T-helper 2 cell (primary cell): ENCODE measurements at regions not wholly inside any gene's neighbourhood (a gene's known extent, or its start where the extent isn't known, plus 50 kb on each side); places are given as distances from the start of the nearest gene placed in this dataset.
"Not testable (repeated sequence)": the region's sequence is repeated elsewhere in the genome, so short reads cannot be mapped to it uniquely, and the experiment has no call there.

ENCODE experiments used
- DNase-seq, 5 experiments: peaks; one replicate each; pipeline versions ENCODE4 v3.0.0 to v3.0.0-alpha.2; 2012 to 2022

DNA sequence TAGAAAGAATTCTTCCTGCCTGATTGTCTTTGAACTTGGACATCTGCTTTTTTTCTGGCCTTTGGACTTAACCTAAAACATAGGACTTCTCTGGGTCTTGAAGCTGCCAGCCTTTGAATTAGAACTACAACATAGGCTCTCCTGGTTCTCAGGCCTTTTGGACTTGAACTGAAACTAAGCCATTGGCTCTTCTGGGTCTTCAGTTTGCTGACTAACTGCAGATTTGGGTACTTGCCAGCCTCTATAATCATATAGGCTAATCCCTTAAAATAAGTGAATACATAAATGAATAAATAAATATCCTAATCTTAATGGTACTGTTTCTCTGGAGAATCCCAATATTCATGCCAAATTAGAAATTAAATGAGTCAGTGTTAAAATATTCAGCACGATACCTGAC is 473.4 kb upstream of the PAPPA start:
- no peak for DNase-seq

DNA sequence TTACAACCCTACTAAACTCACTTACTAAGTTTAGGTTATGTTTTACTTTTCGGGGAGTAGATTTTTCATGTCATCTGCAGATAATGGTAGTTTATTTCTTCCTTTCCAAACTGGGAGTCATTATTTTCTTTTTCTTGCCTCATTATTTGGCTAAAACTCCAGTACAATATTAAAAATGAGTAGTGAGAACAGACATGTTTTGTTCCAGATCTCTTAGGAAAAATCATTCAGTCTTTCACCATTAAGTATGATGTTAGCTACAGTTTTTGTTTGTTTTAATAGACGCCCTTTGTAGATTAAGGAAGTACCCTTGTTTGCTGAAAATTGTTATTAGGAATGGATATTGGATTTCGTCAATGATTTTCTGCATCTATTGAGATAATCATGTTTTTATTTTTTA is 472.0 kb upstream of the PAPPA start:
- DNase-seq: no peak

DNA sequence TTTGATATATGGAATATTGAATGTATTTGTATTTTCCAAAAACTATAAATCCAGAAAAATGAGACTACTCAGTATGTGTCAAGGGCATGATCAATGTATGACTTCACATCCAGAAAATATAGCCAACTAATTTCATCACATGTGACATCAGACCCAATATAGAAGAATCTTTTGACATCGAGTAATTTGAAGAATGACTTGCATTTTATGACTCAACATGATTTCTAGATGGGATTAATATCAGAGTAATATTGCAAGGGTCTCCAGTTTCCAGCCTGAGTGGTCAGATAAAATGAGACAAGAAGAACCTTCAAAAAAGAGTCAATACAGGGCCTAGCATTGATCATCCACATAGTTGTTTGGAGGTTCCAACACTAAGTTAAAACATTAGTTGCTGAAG is 467.5 kb upstream of the PAPPA start:
- no peak for DNase-seq

DNA sequence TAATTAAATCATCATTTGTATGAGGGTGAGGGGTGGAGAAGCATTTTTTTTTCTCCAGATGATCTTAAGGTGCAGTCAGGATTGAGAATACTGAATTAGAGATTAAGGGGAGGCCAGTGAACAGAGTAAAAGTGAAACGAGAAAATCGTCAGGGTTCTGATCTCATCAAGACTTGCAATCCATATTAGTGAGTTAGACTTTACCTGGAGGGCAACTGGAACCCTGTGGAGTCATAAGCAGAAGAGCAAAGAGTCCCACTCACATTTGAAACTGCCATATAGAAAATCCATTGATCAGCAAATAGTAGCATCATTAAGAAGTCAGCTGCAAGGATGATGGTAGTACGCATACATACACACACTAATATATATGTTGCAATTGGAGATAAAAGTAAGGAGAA is 466.2 kb upstream of the PAPPA start:
- no peak for DNase-seq

DNA sequence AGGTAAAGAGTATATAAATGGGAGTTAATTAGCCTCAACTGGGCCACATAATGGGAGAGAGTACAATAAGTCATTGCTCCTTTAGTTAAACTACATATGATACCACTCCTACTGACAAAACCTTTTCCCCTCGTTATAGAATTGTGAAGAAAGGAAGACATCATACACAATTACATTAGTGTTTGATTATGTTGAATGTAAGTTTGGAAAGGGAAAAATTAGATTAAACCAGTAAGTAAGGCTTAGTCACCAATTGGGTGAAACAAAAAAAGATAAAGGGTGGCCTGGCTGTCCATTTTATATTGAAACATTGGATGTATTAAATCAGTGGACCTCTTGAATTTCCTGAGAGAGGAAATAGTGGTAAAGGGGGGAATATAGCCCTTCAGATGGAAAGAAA is 464.3 kb upstream of the PAPPA start:
- no peak for DNase-seq

DNA sequence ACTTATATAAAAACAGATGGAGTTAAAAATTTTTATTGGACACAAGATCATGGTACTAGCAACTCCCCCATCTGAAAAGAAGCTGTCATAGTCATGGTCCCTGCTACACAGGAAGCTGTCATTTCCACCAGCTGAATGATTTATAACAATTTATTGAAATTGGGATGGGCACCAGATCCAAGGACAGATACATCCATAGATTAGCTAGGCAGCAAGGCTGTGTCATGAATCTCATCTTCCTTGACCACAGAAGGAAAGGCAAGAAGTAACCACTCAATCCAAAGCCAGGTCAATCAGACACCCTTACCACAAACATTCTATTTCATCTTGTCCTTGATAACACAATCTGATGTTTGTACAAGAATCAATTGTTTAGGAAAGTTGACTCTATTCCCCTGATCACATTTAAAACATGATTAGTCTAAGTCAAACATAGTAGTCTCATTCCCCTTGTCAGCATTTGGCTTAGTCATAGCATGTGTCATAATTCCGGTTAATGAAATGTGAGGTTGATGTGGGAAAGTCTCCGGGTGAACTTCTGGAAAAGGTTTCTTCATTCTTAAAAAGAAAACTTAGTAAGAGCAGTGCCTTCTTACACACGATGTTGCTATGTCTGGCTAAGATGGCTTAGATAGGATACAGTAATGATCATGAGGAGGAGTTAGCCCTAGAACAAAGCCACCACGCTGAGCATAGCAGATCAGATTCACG is 462.6 kb upstream of the PAPPA start:
- no peak for DNase-seq

DNA sequence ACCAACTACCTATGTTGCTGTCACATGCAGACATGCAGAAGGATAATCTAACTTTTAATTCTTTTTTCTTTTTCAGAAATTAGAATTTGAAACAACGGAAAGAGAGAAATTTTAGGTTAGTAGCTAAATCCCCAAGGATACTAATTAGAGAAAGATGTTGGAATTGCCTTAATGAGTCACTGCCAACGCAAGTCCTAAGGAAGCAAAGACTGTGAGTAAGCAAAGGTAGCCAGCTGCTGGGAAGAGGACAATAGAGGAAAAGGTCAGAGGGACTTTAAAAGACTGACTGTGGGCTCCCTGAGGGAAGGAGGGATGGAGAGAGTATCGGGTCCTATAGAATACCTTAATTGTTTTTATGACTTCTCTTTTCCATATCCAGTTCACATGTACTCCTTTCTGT is 461.9 kb upstream of the PAPPA start:
- no peak for DNase-seq

DNA sequence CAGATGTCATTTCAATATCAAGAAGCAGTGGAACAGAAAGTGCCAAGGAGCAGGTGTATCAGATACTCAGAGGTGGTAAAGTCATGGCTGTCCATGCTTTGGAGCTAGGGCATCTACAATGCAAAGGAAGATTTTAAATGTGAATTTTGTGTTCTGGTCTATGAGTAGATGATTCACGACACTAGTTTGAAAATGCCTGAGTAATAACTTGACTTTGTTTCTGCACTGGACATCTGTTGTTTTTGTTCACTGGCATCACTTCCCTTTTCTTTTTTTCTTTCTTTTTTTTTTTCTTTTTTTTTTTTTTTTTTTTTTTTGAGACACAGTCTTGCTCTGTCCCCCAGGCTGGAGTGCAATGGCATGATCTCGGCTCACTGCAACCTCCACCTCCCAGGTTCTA is 460.7 kb upstream of the PAPPA start:
- DNase-seq: not testable (repeated sequence)

DNA sequence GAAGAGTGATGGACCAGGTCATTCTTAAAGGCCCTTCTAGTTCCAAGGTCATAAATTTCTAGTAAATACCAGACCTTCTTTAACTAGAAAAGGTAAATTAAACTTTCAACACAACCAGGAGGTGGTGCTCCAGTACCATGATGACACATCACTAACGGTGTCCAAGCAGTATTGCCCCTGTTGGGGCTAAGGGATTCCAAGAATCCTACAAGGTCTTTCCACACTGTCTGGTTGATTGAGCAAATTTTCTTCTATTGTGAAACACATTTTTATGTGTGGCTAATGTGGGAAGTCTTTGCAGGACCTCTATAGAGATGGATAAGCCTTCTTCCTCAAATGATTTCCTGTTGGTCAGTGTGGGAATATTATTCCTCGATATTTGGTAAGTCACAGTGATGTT is 459.6 kb upstream of the PAPPA start:
- no peak for DNase-seq

DNA sequence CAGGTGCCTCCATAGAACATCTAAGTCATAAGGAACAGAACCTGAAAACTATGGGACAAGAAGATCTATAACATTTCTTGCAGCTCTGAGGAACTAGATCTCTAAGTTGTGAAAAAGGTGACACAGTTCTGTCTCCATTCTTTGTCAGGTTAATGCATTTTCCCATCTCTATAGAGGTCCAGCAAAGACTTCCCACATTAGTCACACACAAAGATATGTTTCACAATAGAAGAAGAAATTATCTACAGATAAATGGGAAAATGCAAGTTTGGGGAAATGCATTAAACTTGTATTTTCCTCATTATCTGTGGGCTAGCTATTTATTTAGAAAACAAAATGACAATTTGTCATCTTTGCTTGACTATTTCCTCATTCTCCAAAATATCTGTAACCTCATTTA is 458.6 kb upstream of the PAPPA start:
- DNase-seq: no peak

DNA sequence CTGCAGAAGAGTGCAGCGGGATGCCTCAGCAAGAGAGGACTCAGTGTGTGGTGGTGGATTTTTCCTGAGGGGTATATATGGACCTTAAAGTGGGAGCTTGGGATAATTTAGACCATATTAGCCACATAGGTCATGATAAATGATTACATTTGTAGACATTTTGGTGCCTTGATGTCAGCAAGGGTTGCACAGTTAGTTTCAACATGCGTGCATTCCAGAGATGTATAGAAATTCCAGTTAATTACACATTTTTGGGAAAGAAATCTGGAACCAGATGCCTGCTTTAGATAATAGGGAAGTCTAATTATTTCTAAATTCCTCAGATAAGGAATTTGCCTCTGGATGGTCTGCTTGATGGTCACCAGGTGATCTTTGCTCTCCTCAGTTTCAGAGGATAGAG is 440.6 kb upstream of the PAPPA start:
- DNase-seq: no peak

DNA sequence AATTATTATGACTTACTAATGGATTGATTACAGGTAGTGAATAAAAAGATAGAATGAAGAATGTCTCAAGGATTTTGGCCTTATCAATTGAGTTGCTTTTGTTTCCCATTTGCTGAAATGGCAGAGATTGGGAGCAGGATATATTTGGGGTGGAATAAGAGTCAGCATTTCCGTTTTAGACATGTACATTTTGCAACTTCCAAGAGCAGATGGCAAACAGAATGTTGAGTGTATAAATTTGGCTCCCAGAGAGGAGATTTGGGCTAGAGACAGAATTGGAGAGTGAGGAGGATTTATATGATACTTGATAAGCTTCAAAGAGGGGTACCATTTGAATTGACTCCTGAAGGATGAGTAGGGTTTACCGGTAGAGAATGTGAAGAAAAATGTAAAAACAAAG is 437.9 kb upstream of the PAPPA start:
- DNase-seq: no peak

DNA sequence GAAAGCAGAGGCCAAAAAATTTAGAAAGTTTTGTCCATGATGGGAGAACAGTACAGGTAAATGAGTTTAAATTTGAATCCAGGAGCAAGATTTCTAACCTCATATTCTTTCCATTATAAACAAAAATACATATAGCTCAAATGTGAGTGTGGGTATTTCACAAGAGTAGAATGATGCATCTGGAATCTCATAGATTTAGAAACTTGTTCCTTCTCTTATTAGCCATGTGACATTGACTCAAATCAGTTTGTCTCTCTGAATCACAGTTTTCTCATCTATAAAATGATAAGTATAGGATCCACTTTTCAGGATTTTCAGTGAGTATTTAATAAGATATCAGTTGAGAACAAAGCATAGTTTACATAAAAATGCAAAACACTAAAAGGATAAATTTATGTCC is 436.3 kb upstream of the PAPPA start:
- no peak for DNase-seq

DNA sequence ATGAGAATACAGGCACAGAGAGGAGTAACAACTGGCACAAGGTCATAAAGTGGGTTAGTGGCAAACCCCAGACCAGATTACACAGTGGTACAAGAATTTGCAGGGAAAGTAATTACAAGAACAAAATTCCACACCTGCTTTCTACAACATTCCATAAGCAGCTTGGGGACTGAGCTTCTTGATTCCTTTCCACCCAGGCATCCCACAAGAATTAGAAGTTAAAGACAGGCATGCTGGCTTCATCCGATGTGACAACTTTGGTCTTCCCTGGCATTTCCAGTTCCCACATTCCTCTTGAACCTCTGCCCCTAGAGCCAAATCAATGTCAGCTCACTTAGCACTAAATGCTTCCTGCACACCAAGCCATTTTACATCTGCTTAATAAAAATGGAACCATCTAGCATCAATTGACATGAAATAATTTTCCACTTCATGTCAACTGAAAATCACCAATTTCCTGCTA is 435.8 kb upstream of the PAPPA start:
- DNase-seq: no peak

DNA sequence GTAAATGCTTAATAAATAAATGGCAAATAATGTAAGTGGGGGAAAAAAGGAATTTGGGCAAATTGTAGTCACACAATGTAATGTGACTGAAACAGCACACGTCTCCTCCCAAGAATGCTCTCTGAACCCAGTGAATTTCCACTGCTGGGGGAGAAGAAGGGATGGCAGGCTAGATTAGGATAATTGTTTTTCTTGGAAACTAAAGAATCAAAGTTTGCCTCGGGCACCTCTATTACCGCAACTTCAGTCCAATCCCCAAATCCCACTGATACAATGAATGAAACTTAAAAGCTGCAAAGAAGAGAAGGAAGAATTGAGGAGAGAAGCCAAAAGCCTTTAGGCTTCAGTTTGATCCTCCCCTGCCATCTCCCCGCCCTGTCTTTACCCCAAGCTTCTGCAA is 423.2 kb upstream of the PAPPA start:
- DNase-seq: no peak

DNA sequence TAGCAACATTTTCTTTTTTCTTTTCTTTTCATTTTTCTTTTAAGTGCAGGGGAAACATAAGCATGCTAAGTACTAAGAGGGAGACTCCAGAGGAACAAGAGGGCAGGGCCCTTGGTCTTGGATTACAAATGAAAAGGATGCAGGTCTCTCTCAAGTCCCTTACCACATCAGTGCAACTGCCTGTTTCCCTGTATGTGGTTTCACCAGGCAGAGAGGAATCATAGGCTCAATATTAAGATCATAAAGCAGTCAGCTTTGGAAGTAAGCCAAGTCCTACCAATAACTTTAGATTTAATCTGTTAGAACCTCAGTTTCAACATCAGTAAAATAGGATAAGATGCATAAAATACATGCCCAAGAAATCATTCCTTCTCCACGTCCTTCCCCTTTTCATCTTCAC is 422.7 kb upstream of the PAPPA start:
- DNase-seq: no peak

DNA sequence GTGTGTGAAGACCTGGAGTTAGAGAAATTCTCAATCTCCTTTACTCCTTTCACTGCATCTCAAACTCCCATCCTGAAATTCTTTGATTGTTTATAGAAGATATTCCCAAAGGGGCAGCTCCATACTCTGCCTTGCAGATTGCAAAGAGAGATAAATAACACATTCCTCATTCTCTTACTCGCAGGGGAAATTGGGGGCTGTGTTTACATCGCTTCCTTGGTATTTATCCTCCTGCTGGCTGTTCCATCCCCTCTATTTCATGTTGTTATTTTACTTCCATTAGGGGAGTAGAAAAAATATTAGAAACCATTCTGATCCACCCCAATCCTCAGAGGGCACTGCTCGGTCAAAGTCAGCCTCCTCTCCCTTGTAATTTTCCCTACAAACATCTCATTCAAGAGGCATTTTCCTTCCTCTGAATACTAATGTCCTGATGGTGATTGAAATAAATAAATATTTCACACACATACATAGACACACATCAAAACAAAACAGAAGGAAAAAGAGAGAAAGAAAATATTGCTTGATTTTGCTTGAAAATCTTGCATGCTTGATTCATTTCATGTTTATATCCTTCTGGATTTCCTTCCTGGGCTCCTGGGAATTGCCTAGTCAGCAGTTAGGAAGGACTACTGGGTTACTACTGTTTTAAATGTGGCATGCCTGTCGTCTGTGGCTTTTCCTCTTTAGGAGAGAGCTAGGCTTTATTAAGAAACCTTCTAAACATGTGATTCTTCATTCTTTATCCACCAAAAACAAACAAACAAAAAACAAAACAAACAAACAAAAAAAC is 420.1 kb upstream of the PAPPA start:
- no peak for DNase-seq

DNA sequence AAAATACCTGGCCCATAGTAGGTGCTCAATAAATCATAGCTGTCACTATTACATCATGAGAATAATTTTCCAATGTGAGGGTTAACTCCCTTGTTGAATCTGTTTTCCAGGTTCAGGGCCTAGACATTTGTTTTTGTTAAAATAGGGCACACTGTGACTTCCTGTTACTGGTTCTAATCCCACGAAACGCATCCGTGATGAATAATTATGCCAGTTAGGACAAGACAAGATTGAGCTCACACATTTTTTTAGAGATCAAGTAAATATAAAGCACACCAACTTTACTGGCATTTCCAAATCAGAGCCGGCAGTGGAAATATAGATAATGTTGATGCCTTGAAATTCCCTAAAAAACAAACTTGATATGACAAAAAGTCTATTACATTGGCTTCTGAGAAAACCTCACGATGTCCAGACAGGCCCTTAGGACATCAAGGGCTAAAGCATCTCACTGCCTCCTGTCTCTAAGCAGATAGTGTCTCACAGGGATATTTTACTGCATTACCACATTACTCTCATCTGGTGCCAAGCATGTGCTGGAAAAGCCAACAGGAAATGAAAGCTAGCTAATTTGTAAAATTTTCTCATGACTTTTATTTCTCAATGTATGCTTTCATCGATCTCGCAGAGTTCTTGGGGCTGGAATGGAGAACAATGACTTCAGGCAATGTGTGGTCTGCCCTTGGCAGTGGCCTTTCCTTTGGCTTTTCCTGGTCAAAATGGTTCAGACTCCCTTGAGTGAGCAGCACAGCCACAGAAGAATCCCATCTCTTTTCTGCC is 414.3 kb upstream of the PAPPA start:
- DNase-seq: no peak

DNA sequence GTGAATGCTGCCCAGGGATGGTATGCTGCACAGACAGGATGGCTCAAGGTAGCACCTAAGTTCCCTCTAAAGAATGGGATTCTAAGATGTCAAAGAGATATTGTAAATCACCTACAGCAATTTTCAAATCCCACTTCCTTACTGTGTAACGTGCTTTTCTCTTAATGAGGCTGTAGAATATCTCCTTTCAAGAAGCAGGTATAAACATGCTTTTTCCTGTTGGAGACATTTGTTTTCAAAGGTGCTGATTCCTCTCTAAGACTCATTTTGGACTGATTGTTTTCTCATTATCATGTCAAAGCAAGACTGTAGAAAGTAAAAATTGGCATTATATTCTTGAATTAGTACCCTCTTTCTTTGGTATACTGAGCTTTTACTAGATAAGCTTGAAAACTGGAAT is 412.6 kb upstream of the PAPPA start:
- DNase-seq: no peak

DNA sequence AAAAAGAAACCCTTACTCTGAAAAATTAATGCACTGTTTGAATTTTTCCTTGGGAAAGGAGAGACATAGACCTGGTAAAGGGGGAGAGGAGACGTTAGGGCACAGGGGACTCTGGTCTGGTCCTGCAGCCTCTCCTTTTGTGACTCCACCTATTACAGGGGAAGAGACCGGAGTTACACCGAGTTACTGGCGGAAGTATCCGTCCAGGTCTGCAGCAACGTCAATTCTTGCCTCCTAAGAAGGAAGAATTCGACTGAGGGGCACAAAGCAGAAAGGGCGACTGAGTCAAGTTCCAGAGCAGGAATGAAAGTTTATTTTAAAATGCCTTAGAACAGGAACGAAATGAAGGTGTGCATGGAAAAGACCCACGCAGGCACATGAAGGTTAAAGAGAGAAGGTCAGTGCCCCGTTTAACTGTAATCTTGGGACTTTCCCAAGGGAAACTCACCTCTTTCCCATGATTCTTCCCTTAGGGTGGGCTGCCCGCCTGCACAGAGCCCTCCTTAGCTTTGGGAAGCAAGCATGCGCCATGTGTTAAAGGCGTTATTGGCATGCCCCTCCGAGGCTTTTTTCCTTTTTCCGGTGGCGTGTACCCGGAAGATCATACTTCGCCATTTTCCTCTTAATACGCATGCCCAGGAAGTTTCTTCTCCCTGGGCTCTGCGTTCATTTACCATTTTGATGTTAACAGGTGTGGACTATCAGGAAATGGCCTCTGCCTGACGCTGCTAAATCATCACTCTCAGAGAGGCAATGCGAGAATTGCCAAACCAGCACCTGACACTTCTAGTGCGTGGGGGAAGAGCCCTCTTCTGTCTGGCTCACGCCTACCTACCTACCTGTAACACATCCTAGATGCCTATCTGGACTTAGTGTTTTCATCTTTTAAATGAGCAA is 409.6 kb upstream of the PAPPA start:
- DNase-seq: no peak

DNA sequence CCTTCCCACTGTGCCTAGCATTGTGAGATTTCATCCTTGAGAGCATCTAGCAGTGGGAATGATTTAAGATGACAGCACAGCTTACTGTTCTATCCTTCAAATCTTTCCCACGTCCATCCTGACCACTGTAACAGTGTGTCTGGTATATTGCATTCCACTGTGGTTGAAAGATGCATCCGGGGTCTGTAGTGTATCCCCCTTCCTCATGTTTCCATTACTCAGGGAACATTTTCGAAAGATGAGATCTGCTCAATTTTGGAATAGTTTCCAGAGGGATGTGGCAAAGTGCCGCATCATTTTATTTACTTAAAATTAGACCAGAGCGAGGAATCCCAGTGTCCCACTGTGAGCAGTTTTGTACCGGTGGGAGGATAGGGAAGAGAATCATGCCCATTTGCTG is 407.1 kb upstream of the PAPPA start:
- DNase-seq: no peak

DNA sequence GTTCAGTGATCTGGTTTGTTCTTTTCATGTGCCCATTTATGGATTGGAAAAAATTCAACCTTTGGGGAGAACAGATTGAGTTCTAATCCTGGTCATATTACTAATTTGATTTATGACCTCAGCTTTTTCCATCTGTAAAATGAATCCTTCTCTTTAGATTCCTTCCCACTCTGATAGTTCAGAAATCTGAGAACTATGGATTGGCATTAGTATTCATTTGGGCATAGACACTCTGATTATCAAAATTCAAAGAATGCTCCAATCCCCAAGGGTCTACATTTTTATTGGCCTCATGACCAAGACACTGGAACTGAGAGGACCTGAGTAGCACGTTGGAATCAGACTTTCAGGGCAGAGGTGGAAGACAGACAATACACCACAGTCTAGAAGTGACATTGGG is 405.9 kb upstream of the PAPPA start:
- no peak for DNase-seq

DNA sequence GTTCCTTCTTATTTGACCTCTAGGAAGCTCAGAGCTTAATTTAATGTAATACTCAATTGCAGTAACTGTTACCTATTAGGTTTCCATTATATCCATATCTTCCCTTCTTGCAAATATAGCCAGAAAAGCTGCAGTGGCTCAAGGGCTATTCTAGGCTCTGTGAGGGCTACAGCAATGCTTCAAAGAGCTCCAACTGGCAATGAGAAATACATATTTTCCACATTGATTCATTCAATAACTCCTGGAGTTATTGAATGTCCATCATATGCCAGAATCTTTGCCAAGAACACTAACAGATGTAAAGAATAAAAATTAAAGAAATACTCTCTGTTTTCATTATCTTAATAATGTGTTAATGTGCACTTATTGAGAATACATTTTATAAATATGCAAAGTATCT is 396.9 kb upstream of the PAPPA start:
- DNase-seq: no peak
